ENCODE measurements at regions not wholly inside any gene's neighbourhood (a gene's known extent, or its start where the extent isn't known, plus 50 kb on each side); places are given as distances from the start of the nearest gene placed in this dataset.

DNA sequence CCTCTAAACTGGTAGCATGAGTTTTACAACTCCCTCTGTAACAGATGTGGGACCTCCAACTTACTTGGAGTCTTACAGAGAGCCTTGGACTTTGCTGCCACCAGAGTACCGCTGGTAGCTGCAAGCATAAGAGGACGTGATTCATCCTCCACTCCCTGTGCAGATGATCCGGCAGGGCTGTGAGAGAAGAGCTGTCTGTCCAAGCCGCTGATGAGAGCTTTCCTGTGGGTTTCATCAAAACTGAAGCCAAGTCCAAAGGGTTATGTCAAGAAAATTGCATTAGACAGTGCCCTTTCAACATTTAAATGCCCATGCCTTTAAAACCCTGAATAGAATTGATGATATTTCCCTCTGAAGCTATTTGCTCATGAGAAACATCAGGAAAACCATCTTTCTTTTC, 85.8 kb downstream of the LLPH start:
- peak; percentile 52 for DNase-seq (ENCODE audit: low spot score)

DNA sequence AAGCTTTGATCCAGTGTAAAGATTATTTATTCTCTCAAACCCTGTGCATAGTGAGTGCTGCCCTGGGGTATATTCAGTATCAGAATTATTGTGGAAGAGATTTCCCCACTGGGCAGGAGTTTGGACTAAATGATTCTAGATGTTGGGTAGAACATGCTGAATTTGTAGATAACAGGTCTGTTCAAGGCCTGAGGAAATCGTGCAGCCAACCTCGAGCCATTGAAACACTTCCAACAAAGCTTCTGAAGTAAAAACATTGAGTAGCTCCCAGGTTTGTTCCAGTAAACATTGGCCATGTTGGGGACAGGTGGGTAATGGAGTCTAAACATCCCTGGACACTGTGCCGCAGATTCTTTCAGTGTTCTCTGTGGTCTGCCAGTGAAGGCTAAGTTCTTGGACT, 87.5 kb downstream of the LLPH start:
- no peak for DNase-seq (ENCODE audit: low spot score)

DNA sequence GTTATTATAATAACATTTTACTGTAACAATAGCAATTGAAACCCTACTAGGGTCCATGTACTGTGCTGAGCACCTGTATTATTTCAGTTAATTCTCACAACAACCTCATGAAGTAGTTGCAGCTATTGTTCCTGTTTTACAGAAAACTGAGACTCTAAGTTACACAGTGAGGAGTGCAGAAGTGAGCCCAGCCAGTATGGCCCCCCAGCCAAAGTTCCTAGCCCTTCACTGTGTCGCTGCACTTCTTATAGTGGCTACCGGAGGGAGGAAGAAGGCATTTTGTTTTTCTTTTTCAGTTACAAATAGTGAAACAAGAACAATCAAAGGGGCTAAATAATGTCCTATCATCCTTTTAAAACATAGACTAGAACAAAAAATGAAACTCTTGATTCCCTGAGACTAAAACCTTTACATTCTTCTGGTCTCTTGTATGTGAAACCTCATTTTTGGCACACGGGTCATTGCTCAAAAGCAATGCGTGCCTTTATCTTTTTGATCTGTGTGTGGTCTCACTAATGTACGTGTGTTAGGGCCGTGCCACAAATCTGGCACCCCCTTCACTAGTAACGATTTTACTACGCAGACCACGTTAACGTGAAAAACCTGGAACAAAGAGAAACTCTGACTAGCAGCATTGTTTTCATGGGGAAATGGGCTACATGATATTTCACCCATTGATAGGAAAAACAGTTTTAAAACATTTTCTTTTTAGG, 88.7 kb downstream of the LLPH start:
- DNase-seq (ENCODE audit: low spot score), result no peak

DNA sequence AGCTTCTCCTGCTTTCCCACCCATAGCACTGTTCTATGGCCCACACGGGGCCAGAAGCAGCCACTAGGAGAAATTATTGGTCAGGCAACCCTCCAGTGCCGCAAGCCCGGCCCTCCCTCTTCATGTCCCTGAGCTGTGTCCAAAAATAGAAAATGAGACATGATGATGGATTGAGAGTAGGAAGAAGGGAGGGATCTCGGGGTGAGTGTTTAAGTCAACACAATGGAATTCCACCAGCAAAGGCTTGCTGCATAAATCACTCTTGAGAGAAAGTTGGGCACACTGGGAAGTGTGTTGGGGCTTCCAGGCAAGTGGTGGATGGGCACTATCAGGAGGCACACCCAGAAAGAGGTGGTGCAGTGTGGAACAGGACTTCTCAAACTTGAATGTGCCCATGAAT, 94.2 kb downstream of the LLPH start:
- DNase-seq (ENCODE audit: low spot score), result peak; percentile 86

GRCh38 chr12:66035288-66035966, 95.1 kb downstream of the LLPH start:
- DNase-seq (ENCODE audit: low spot score), result peak; percentile 47

- DNase-seq (ENCODE audit: low spot score), result no peak
Observed at GRCh38 chr12:66033151-66033550, 97.4 kb downstream of the LLPH start.

DNA sequence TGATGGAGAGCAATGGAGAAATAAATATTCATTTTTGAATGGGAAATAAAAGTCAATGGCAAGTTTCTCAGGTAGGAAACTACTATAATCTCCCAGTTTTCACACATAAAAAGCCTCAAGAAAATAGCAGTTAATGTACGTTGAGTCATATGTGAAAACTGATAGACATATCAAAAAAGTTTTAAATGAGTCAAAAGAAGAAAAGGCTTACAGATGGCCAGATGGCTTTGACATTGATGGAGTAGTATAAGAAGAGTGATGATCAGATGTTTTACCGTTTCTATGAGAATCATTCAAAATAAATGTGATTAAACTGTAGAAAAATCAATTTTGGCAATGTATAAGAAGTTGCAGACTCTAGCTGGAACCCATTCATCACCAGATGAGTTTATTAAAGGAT, 97.8 kb downstream of the LLPH start:
- no peak for DNase-seq (ENCODE audit: low spot score)

GRCh38 chr12:66030217-66030781, 100.3 kb downstream of the LLPH start:
- no peak for DNase-seq (ENCODE audit: low spot score)

- no peak for DNase-seq (ENCODE audit: low spot score)
Observed at GRCh38 chr12:66028390-66028789, 102.2 kb downstream of the LLPH start.

DNA sequence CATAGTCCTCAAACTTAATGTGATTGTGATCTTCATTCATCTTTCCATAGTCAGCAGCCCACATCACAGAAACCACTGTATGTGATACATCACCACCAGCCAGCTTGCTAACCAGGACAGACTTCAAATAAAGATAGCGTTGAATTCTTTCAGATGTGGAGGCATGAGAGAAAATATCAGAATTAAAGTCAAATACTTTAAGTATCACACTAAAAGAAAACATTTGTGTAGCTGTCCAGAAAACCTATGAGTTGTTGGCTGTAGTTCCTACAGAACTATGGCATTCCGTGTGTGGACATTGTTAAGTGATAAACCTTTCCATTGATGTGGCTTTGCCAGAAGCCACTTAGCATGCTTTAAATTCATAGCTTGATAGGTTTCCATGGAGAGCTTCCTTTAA, 105.1 kb downstream of the LLPH start:
- no peak for DNase-seq (ENCODE audit: low spot score)

- DNase-seq (ENCODE audit: low spot score), result no peak
Observed at GRCh38 chr12:66024949-66025348, 105.6 kb downstream of the LLPH start.

DNA sequence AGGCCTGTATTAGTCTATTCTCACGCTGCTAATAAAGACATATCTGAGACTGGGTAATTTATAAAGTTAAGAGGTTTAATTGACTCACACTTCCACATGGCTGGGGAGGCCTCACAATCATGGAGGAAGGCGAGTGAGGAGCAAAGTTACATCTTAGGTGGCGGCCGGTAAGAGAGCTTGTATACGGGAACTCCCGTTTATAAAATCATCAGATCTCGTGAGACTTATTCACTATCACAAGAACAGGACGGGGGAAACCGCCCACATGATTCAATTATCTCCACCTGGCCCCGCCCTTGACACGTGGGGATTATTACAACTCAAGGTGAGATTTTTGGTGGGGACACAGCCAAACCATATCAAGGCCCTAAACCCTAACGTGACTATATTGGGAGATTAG, 110.1 kb downstream of the LLPH start:
- no peak for DNase-seq (ENCODE audit: low spot score)

- DNase-seq (ENCODE audit: low spot score), result peak; percentile 18
Observed at GRCh38 chr12:66017736-66018135, 112.8 kb downstream of the LLPH start.
